Stimulated activated CD8-positive, alpha-beta memory T cell treated with anti-CD3 and anti-CD28 coated beads, Interleukin-4, amount 100 ng/mL, for 48 hours (primary cell): ENCODE measurements at regions not wholly inside any gene's neighbourhood (a gene's known extent, or its start where the extent isn't known, plus 50 kb on each side); places are given as distances from the start of the nearest gene placed in this dataset.

Experiments
- DNase-seq: peaks from one replicate; pipeline ENCODE4 v3.0.0-alpha.2; 2020

DNA sequence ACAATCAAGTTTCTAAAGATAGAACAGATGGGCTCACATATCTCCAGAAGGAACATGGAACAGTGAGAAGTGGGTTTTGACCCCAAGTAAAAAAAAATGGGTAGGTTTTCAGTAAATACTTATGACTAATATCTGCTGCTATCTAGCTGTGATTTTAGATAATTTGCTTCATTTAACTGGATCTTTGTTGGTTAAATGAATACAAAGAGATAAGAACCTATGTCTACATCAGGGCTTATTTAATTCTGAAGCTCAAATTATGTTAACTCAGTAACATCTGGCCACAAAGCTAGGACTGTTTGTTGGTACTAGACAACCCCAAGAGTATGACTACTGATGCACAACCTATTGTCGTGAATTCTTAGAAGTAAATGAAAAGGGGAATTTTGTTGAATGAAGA lies 144.4 kb upstream of the SESN3 start:
- DNase-seq, result no peak

DNA sequence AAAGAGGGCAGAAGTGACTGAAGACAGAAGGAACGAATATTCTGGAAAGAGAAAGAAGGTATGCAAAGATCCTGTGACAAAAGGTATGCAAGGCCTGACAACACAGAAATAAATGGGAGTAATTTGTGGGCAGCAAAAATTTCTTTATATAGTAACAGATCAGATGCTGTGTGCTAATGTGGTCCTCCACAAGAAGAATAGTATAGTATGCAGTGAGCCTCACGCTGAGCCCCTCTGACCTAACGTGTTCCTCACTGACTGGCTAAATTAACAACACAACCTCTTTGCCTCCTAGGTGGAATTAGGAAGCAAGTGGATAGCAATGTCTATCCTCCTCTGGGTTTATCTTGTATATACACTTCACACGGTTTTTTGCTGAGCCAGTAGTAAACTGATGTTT lies 143.1 kb upstream of the SESN3 start:
- no peak for DNase-seq

DNA sequence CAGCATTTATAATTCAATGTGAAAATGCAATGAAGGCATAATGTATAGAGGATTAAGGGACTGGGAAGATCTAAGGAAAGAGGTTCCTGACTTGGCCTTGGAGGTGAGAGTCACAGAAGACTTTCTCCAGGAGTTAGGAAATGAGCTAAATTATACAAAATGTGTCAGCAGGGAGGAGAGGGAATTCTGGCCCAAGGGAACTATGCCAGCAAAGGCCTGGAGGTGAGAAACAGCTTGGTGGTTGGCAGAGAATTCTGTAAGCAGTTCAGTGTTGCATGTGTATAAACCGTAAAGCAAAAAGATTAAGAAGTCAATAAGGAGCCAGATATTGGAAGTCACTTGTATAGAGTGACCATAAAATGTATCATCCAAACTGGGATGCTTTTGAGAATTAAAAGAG lies 142.2 kb upstream of the SESN3 start:
- no peak for DNase-seq

DNA sequence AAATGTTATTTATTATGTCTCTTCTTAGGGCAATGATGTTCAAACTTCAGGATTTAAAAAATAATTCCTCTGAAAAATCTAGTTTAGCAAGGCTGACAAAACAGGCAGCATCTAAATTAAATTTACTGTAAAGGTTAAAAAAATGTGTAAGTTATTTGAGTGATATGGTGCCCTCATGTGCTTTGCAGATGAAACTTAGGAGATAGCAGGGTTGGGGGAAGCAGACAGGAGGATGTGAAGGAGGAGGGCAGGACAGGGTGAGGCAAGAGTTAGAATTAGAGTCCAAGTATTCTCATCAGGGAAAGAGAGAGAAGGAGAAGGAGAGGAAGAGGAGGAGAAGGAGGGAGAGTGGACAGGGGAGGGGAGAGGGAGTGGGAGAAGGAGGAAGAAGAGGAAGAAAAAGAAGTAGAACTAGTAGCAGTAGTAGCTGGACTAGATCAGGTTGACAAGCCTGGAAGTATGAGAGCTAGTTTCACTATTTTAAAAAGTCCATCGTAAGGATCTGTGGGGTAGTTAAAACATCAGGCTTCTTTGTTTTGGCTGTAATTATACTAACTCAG lies 141.2 kb upstream of the SESN3 start:
- no peak for DNase-seq

DNA sequence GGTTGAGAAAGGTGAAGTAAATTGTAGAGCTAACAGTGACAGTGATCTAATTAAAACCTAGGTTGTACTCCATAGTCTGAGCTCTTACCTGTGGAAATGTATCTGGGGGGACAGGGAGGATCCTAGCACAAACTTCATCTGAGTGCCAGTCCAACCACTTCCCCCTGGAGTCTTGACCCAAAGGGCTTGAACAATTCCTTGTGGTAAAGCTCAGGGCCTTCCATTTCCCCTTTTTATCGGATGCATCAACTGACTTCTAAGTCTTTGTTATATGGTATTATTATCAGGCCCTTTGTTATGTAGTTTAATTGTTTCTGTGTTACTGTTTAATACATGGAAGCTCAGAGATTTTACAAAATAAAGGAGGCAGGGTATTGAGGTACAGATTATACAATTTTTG lies 140.2 kb upstream of the SESN3 start:
- no peak for DNase-seq

DNA sequence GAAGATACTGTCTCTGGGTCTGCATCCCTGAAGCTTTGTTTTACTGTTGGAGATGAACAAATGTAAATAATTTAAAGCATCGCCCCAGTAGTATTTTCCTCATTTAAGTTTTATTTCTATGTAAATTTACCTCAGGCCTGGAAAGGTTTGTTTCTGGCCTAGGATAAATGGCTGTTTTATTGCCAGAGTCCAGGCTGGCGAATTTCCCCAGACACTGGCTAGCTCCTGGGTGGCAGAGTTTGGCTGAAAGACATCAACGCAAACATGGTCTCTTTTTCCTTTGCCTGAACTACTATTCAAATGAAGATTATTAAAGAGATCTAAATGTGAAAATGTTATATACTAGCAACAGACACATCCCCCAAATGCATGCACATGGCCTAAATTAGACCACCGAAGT lies 136.7 kb upstream of the SESN3 start:
- no peak for DNase-seq

DNA sequence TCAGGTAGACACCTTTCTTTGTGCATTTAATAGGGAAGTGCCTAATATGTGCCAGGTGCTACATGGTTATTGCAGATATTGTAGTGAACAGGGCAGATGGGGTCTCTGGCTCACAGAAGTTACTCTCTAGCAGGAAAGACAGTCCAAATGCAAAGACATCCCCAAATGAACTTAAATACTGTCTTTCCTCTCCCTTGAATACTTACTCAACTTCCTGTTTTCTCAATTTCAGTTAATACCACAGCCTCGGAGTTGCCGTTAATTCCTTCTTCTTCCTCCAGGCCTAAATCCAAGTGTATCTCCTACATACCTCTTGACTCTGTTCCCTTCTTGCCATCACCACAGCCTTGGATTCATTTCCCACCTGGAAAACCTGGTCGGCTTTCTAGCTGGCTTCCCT lies 134.3 kb upstream of the SESN3 start:
- DNase-seq, result no peak

DNA sequence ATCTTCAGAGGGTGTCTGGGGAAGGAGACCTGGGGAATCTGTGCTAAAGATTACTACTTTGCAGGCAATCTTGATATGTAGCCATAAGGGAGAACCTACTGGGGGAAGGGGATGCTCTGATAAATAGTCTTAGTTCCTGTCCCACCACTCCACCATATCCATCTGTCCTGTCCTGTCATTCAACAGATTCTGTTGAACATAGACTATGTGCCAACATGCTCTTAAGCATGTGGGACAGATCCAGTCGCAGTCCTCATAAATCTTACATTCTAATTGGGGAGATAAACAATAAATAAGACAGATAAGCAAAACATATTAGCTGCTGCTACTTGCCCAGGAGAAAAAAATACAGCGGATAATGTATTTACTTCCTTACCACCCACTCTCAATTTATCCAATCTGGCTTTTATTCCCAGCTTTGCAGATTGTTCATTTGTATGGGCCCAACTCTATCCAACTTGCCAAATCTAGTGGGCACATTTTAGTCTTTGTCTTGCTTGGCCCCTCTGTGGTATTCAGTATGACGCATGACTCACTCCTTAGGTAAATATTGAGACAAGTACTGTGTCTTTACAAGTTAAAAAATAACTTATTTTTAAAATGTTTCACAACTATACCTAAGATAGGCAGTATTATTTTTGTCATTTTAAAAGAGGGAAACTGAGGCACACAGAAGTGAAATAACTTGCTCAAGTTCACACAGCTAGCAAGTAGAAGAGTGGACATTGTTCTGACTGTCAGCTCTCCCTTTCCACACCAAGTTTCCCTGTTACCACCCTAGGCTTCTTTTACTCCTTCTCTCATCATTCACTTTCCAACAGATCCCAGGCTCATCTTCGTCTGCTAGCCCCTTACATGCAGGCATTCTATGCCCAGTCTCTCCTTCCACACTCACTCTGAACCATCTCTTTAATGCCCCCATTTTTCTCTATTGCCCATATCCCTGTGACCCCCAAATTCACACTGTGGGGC lies 133.6 kb upstream of the SESN3 start:
- no peak for DNase-seq

DNA sequence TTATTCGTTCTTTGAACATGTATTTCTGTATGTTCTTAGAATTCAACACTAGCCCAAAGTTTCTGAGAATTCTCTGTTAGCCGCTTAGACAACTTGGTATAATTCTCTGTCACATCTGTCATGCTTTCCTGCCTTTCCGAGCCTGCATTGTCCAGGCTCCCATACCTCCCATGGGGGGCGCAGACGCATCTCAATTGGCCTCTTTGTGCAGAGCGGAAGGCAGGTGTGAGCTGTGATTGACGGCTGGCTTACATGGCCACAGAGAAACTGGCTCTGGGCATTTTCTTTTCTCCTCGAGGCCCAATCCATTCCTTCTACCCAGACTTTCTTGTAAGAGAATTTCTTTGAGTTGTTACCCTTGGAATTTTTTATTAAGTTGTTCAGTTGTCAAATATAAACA lies 132.7 kb upstream of the SESN3 start:
- no peak for DNase-seq

DNA sequence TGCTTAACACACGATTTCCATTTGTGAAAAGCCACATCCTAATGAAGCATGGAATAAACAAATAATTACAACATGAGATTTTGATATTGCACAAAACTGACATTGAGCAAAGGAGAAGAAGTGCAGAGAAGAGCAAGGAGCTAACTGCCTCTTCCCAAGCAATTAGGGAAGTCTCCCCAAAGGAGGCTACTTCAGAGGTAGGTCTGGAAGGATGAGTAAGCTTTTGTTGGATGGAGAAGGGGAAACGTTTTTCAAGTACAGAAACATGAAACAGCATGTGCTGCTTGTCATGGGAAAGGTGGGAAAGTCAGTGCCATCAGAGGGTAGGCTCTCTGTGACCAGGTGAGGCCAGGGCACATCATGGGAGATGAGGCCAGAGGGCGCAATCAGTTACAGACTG lies 132.2 kb upstream of the SESN3 start:
- no peak for DNase-seq

DNA sequence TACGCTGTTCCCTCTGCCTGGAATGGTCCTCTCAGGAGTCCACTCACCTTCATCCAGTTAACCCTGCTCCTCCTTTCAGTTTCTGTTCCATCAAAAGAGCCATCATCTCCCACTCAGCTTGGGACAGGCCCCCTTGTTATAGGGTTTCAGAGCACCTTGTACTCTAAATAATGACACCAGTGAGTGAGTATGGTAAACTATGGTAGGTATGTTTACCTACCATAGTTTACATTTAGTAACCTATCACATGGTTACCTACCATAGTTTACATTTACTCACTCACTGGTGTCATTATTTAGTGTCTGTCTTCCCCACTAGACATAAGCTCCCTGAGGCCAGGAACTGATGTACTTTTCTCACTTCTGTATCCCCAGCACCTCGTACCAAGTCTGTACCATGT lies 130.2 kb upstream of the SESN3 start:
- DNase-seq, result no peak

DNA sequence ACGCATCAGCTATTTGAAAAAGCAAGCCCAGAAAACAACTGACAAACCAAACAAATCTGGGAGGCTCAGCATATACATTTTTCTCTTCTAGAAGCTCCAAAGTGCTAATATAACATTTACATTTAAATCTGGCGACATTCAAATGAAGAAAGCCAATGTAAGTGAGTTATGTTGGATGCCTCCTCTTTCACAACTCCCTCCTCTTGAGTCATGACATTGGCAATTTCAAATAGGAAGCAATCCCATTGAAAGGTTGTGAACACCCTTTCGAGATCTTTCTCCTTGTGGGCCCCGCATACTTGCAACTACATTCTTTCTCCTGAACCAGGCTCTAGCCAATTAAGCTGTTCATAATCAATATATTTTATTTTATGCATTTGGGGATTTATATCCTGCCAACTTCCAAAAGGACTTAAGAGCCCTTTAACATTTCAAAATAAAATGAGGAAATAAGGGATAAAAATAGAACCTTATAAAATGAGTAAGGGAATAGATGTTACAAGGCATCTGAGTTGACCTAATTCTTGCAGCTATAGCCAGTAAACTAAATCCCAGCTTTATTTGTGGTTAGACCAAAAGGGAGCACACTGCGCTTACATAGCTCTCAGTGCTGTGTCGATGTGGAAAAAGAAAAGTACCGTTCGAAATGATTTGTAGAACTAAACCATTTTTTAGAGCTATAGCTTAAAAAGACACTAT lies 129.5 kb upstream of the SESN3 start:
- no peak for DNase-seq

DNA sequence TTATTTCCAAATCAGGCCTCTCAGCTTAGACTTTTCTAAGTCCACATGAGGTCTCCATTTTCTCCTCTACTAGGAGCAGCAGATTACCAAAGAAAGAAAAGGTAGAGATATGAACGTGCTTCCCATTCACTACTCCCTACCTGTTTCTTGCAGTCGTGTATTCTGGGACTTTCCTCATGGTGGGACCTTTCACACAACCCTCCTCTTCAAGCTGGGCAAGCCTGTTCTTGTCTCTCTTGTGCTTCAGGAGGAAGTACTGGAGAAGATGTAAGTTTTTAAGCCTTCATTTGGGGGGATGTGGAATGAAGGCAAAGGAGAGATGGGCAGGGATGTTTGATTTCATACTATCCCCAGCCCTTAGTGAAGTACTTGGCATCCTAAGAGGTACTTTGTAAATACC lies 128.8 kb upstream of the SESN3 start:
- no peak for DNase-seq

DNA sequence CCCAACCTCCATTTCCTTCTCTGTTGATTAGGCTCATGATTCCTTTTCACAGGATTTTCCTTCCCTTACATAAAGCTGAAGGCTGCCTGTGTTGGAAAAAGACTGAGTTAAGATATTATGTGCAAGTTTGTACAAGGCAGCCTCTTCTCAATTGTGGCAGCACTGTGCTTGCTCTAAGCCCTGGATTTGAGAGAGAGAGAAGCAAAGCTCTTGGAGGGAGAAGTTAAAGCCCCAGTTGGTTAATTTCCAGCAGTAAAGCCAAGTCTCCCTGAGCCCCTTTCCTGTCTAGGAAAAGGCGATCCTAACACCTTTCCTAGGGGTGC lies 128.3 kb upstream of the SESN3 start:
- DNase-seq, result no peak

DNA sequence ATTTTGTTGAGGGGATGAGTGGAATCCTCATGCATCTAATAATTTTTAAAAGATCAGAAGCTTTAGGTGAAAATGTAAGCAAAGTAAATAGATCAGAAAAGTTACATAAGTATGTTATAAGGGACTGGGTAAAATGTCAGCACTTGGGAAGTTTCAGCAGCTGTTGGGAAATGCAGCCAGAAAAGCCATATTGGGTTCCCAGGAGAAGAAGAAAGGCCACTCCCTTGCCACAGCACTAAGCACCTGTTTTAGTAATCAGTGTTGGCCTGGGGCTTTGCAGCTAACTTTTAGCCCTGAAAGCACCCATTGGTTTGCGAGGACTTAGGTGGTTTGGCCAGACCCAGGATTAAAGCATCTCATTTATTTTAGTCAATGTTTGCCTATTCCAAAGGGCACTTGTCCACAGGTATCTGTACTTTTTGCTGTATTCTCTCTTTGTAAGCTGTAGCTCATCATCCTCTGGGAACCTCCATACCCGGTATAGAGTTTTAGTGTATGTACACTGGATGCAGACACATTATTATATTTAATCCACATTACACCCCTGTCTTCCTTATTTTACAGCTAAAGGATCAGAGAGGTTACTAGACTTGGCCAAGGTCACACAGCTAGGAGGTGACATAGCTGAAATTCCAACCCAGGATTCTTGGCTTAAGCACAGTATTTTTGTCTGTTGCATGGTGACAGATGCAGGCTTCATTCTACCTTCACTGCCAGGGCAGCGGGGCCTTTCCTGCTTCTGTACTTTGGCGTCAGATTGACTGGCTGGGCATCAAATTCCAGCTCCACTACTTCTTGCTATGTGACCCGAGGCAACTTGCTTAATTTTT lies 127.7 kb upstream of the SESN3 start:
- no peak for DNase-seq

DNA sequence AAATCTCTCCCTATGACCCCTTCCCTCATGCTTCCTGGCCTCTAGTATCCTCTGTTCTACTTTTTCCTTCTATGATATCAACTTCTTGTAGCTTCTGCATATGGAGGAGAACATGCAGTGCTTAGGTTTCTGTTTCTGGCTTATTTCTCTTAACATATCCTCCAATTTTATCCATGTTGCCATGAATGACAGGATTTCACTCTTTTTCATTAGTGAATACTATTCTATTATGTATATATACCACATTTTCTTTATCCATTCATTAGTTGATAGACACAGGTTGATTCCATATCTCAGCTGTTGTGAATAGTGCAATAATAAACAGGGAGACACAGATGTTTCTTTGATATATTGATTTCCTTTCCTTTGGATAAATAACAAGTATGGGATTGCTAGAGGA lies 123.3 kb upstream of the SESN3 start:
- no peak for DNase-seq

DNA sequence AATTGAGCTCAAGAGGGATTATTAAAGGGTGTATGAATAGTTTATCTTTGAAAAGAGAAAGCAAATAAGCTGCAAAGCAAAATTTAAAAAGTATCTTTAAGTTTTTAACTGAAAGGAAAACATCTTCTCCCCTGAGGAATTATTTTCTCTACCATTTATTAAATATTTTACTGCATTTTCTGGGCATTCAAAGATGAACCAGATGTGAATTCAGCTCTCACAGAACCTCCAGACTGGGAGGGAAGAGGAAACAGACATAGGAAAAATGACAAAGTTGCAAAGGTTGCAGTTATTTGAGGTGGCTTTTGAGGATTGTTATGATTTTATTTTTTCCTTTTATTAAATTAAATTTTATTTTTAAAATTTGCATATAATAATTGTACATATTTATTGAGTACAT lies 122.7 kb upstream of the SESN3 start:
- no peak for DNase-seq

DNA sequence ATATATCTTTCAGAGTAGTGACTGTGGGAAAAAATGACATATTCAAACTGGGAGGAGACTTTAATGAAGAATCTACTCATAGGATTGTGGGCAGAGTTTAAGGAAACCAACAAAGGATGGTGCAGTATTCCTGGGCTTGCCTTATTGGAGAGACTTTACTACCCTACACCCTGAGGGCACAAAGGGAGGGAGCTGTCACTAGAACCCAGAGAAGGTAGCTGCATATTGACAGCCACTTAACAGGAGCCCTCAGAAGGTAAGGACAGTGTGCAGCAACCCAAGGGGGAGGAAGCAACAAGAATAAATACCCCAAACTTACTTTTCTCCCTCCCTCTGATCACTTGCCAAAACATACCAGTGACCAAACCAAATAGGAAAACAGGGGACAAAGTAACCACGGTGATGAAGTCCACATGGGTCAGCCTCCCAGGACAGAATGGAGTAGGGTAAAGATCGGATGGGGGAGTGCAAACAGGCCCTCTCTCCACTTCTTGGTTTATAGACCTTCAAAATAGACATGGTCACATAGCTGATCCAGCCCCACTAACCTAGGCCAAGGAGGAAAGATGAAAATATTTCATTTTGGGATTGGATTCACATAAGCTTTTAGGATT lies 121.8 kb upstream of the SESN3 start:
- no peak for DNase-seq

DNA sequence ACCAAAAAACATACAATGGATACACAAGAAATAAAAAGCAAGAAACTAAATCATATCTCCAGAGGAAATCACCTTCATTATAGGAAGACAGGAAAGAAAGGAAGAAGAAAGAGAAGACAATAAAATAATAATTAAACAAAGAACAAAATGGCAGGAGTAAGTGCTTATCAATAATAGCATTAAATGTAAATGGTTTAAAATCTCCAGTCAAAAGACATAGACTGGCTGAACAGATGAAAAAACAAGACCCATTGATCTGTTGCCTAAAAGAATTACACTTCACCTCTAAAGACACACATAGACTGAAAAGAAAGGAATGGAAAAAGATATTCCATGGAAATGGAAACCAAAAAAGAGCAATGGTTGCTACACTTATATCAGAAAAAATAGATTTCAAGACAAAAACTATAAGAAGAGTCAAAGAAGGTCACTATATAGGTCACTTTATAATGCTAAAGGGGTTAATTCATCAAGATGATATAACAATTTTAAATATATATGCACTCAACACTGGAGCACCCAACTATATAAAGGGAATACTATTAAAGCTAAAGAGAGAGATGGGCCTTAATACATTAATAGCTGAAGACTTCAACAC lies 118.4 kb upstream of the SESN3 start:
- no peak for DNase-seq

DNA sequence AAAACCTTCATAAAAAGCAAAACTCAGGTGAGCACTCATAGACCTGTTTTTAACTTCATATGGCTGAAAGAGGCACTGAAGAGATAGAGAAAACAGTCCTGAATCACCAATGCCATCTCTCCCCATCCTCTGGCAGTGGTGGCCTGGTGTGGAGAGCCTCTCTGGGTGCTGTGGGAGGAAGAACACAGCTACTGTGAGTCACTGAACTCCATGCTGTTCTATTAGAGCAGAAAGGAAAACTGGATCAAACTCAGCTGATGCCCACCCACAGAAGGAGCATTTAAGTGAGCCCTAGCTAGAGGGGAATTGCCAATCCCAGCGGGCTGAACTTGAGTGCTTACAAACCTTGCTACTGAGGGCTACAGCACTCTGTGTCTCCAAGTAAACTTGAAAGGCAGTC lies 115.3 kb upstream of the SESN3 start:
- DNase-seq, result no peak

DNA sequence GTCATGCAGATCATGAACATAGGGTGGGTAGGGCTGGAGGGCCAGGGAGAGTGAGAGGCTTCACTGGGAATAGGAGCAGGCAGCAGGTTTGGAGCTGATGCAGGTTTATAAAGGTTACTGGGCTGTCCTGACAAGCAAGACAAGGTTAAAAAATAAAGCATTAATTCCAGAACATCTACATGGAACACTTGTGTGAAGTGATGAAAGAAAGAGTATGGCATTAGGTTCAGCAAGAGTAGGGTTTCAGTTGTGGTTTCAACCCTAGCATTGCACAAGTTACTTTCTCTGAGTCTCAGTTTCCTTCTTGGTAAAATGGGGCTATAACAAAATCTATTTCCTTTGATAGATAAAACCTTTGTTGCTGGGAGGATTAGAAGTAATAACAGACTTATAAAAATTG lies 114.6 kb upstream of the SESN3 start:
- no peak for DNase-seq

DNA sequence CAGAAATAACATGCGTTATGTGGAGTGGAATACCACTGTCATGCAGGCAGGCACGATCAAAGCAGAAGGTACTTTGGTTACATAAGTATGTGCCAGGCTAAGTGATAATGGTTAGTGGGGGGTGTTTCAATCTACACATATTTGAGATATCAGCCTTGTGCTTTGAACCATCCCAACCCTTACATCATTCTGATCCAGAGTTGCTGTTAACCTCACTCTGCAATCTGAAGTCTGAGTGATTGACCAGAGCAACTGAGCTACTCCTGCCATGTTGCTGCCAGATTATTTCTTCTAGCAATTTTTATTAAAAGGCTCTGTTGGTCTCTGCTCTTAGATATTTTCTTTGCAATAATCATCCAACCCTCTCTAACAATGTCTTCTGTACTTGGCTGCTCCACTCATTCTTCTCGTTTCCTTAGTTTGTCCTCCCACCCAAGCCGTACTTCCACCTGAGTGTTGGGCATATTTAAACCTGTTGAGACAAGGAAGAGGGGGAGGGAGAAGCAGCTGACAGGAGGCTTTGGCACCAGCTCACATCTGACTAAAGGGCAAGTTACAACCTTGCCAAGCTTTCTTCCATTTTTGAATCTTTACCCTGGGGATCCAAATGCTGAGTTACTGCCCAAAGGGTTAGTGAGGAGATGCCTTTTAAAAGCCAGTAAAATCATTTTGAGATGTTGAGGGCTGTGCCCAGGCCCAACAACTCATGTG lies 114.1 kb upstream of the SESN3 start:
- DNase-seq, result no peak
